HEK293T (cell line): ENCODE measurements at regions not wholly inside any gene's neighbourhood (a gene's known extent, or its start where the extent isn't known, plus 50 kb on each side); places are given as distances from the start of the nearest gene placed in this dataset.

Experiments
- ARNT ChIP-seq: fragments of 450-650 bp; IDR thresholded peaks from 2 replicates; pipeline ENCODE4 v1.6.1; 2017; ENCODE audit warnings: mild to moderate bottlenecking
- BHLHE40 ChIP-seq: fragments of 450-650 bp; IDR thresholded peaks from 2 replicates; pipeline ENCODE4 v1.6.1; 2016; ENCODE audit warnings: mild to moderate bottlenecking, moderate library complexity, borderline replicate concordance
- ELF4 ChIP-seq: fragments of 450-650 bp; IDR thresholded peaks from 2 replicates; pipeline ENCODE4 v1.6.1; 2017; ENCODE audit warnings: antibody characterized with exemption
- FOXK2 ChIP-seq: fragments of 450-650 bp; IDR thresholded peaks from 2 replicates; pipeline ENCODE4 v1.6.1; 2016; ENCODE audit warnings: mild to moderate bottlenecking
- FOXM1 ChIP-seq: fragments of 450-650 bp; IDR thresholded peaks from 2 replicates; pipeline ENCODE4 v1.6.1; 2017; ENCODE audit warnings: mild to moderate bottlenecking, borderline replicate concordance
- HDGF ChIP-seq: fragments of 450-650 bp; IDR thresholded peaks from 2 replicates; pipeline ENCODE4 v1.6.1; 2017; ENCODE audit warnings: antibody characterized with exemption, borderline replicate concordance
- L3MBTL2 ChIP-seq: fragments of 450-650 bp; conservative IDR thresholded peaks from 2 replicates; pipeline ENCODE4 v1.6.1; 2016; ENCODE audit warnings: mild to moderate bottlenecking
- LEF1 ChIP-seq: fragments of 450-650 bp; IDR thresholded peaks from 2 replicates; pipeline ENCODE4 v1.6.1; 2017; ENCODE audit warnings: mild to moderate bottlenecking, borderline replicate concordance
- NFRKB ChIP-seq: fragments of 450-650 bp; IDR thresholded peaks from 2 replicates; pipeline ENCODE4 v1.6.1; 2016; ENCODE audit warnings: mild to moderate bottlenecking, moderate library complexity
- SP1 ChIP-seq: fragments of 450-650 bp; IDR thresholded peaks from 2 replicates; pipeline ENCODE4 v1.6.1; 2017
- SUZ12 ChIP-seq: fragments of 450-650 bp; IDR thresholded peaks from 2 replicates; pipeline ENCODE4 v1.6.1; 2016; ENCODE audit warnings: mild to moderate bottlenecking
- TARDBP ChIP-seq: fragments of 450-650 bp; IDR thresholded peaks from 2 replicates; pipeline ENCODE4 v1.6.1; 2016
- ZNF384 ChIP-seq: fragments of 450-650 bp; IDR thresholded peaks from 2 replicates; pipeline ENCODE4 v1.6.1; 2016

- no peak for TF ChIP-seq L3MBTL2
- no peak for TF ChIP-seq ARNT
- TF ChIP-seq FOXM1, result no peak
- TF ChIP-seq BHLHE40, result no peak
- TF ChIP-seq ZNF384, result no peak
- TF ChIP-seq NFRKB, result no peak
- TF ChIP-seq HDGF, result no peak
- TF ChIP-seq FOXK2, result no peak
- no peak for TF ChIP-seq TARDBP
- TF ChIP-seq SP1, result no peak
- TF ChIP-seq ELF4, result no peak
- TF ChIP-seq LEF1, result no peak
- TF ChIP-seq SUZ12, result no peak
Observed at GRCh38 chr13:106700439-106700838, 132.5 kb upstream of the ARGLU1 start.
